Endothelial cell of umbilical vein (primary cell): ENCODE measurements at regions not wholly inside any gene's neighbourhood (a gene's known extent, or its start where the extent isn't known, plus 50 kb on each side); places are given as distances from the start of the nearest gene placed in this dataset.

ENCODE experiments used
- EZH2 ChIP-seq: IDR thresholded peaks from 2 replicates; pipeline ENCODE4 v1.6.1; 2012; ENCODE audit warnings: borderline replicate concordance, low read depth, mild to moderate bottlenecking, moderate library complexity, low read length, inconsistent platforms; ENCODE audit not compliant: severe bottlenecking
- POLR2A ChIP-seq: IDR thresholded peaks from 2 replicates; pipeline ENCODE4 v1.6.1; 2012; ENCODE audit warnings: low read depth, mild to moderate bottlenecking, control low read depth, low read length
- POLR2AphosphoS5 ChIP-seq: IDR thresholded peaks from 2 replicates; pipeline ENCODE4 v1.6.1; 2012; ENCODE audit warnings: low read depth, mild to moderate bottlenecking, control low read depth, low read length, moderate library complexity; ENCODE audit not compliant: insufficient read depth
- TF ChIP-seq, protein P1 (sequence below), 2 donors: IDR thresholded peaks; 1 replicate in 1 of 2; 2 replicates in 1 of 2; pipeline ENCODE4 v1.5.1; 2011; ENCODE audit warnings: low read length in 2 of 2, mild to moderate bottlenecking in 2 of 2, moderate library complexity in 2 of 2, control low read depth in 1 of 2, inconsistent platforms in 1 of 2, low read depth in 1 of 2; ENCODE audit not compliant: insufficient read depth in 1 of 2; ENCODE audit errors: extremely low read depth in 1 of 2
- TF ChIP-seq, protein P2 (sequence below): IDR thresholded peaks from 2 replicates; pipeline ENCODE4 v1.6.1; 2011; ENCODE audit not compliant: insufficient read depth, insufficient read length

DNA sequence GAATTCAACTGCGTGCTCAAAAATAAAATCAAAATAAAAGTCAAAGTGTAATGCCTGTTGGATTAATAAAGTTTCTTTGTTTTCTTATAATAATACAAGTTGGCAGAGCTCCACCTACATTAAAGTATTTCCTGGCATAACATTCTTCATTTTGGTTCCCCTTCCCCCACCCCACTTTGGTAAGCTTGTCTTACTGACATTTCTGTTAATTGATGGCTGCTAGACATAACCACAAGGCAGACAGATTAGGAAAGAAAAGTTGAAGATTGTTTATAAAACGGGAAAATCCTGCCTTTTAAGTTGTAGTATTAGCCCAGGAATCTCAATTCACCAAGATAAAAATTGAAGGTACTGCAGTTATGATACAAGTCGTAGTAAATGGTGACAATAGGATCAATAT lies 246.5 kb upstream of the RPS6KA3 start:
- TF ChIP-seq, protein P1, sequence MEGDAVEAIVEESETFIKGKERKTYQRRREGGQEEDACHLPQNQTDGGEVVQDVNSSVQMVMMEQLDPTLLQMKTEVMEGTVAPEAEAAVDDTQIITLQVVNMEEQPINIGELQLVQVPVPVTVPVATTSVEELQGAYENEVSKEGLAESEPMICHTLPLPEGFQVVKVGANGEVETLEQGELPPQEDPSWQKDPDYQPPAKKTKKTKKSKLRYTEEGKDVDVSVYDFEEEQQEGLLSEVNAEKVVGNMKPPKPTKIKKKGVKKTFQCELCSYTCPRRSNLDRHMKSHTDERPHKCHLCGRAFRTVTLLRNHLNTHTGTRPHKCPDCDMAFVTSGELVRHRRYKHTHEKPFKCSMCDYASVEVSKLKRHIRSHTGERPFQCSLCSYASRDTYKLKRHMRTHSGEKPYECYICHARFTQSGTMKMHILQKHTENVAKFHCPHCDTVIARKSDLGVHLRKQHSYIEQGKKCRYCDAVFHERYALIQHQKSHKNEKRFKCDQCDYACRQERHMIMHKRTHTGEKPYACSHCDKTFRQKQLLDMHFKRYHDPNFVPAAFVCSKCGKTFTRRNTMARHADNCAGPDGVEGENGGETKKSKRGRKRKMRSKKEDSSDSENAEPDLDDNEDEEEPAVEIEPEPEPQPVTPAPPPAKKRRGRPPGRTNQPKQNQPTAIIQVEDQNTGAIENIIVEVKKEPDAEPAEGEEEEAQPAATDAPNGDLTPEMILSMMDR (IDR thresholded peaks at IDR 0.05; ENCODE audit: extremely low read depth in 1 of 2, insufficient read depth in 1 of 2, low read depth in 1 of 2, low read length in 2 of 2), result no peak
- TF ChIP-seq, protein P2, sequence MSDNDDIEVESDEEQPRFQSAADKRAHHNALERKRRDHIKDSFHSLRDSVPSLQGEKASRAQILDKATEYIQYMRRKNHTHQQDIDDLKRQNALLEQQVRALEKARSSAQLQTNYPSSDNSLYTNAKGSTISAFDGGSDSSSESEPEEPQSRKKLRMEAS, result no peak
- TF ChIP-seq POLR2AphosphoS5, result no peak
- TF ChIP-seq POLR2A, result no peak
- no peak for TF ChIP-seq EZH2
